ENCODE measurements at regions not wholly inside any gene's neighbourhood (a gene's known extent, or its start where the extent isn't known, plus 50 kb on each side); places are given as distances from the start of the nearest gene placed in this dataset.

DNA sequence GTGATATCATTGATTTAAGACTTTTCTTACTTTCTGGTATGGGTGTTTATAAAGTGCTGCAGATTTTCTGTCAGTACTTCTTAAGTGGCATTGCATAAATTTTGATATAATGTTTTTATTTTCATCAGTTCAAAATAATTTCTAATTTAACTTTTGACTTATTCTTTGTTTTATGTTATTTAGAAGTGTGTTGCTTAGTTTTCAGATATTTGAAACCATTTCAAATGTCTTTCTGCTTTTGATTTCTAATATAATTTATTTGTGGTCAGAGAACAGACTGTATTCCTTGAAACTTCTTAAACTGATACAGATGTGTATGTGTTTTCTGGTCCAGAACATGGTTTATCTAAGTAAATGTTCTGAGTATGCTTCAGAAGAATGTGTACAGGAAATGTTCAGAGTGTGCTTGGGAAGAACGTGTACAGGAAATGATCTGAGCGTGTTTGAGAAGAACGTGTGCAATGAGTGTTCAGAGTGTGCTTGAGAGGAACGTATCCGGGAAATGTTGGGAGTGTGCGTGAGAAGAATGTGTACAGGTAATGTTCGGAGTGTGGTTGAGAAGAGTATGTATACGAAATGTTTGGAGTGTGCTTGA, 265.7 kb upstream of the HS6ST1 start (continued):
- TF ChIP-seq NFE2L1 (CRISPR knock-in tag; IDR thresholded peaks at IDR 0.05; ENCODE audit: borderline replicate concordance) (no peak), SAFB2 (CRISPR knock-in tag; IDR thresholded peaks at IDR 0.05; ENCODE audit: borderline replicate concordance, low read depth) (no peak), ZNF674 (CRISPR knock-in tag; IDR thresholded peaks at IDR 0.05; ENCODE audit: low read depth) (no peak), MBD4 (IDR thresholded peaks at IDR 0.05; ENCODE audit: borderline replicate concordance, low read length) (no peak), TAF15 (IDR thresholded peaks at IDR 0.05; ENCODE audit: low read depth, low read length, poor library complexity, severe bottlenecking) (no peak), ZFP1 (CRISPR knock-in tag; IDR thresholded peaks at IDR 0.05) (no peak), ZBTB34 (CRISPR knock-in tag; IDR thresholded peaks at IDR 0.05) (no peak), ZNF747 (CRISPR knock-in tag; IDR thresholded peaks at IDR 0.05; ENCODE audit: borderline replicate concordance) (no peak), SIX4 (CRISPR knock-in tag; IDR thresholded peaks at IDR 0.05) (no peak), ZNF224 (CRISPR knock-in tag; IDR thresholded peaks at IDR 0.05) (no peak)

- TF ChIP-seq, protein P1, sequence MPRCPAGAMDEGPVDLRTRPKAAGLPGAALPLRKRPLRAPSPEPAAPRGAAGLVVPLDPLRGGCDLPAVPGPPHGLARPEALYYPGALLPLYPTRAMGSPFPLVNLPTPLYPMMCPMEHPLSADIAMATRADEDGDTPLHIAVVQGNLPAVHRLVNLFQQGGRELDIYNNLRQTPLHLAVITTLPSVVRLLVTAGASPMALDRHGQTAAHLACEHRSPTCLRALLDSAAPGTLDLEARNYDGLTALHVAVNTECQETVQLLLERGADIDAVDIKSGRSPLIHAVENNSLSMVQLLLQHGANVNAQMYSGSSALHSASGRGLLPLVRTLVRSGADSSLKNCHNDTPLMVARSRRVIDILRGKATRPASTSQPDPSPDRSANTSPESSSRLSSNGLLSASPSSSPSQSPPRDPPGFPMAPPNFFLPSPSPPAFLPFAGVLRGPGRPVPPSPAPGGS (CRISPR knock-in tag; IDR thresholded peaks at IDR 0.05) = no peak
- TF ChIP-seq KLF15 (CRISPR knock-in tag; IDR thresholded peaks at IDR 0.05; ENCODE audit: borderline replicate concordance) = no peak
- TF ChIP-seq ZNF629 (CRISPR knock-in tag; conservative IDR thresholded peaks at IDR 0.05) = no peak
- no peak for TF ChIP-seq ZNF546 (CRISPR knock-in tag; conservative IDR thresholded peaks at IDR 0.05)
- TF ChIP-seq ELF4 (CRISPR knock-in tag; IDR thresholded peaks at IDR 0.05; ENCODE audit: borderline replicate concordance) = no peak
- TF ChIP-seq ZNF652 (CRISPR knock-in tag; IDR thresholded peaks at IDR 0.05; ENCODE audit: borderline replicate concordance, low read depth) = no peak
- Histone ChIP-seq H3K9ac (ENCODE audit: insufficient read depth, low read depth, low read length) (no peak overlapping the region), H3K4me2 (ENCODE audit: low read depth, low read length) (no peak overlapping the region), H3K27me3 (ENCODE audit: control insufficient read depth in 1 of 2, insufficient read depth in 2 of 2, low read length in 2 of 2) (peaks cover 2 to 8% of the 10 kb centered on the region in 2 experiments; a peak in 1 of 5 replicates), H3K4me1 (ENCODE audit: insufficient read depth, low read length) (no peaks in the 10 kb centered on the region), H3K27ac (ENCODE audit: extremely low read length, insufficient read depth, low read length) (no peak overlapping the region), H3K4me3 (replicated peaks in 1 of 3; ENCODE audit: insufficient read depth in 1 of 3, low read depth in 2 of 3, low read length in 3 of 3) (no peak overlapping the region), H3K9me3 (ENCODE audit: low read length) (no peaks in the 10 kb centered on the region), H3K79me2 (ENCODE audit: insufficient read depth, low read length) (no peaks in the 10 kb centered on the region), H3K36me3 (replicated peaks in 1 of 2; ENCODE audit: control insufficient read depth in 1 of 2, insufficient read depth in 2 of 2, low read length in 2 of 2) (no peaks in the 10 kb centered on the region), H4K20me1 (ENCODE audit: insufficient read depth, low read length) (no peaks in the 10 kb centered on the region; the same call in 1 of the 2 replicates), H2AFZ (ENCODE audit: low read length) (no peak overlapping the region)
- FAIRE-seq = no peak
- no peak for ATAC-seq
- in situ Hi-C loops (cut with HindIII; ENCODE audit: extremely low pct_ligation_motif_present, low pct_unique_long_range_greater_than_20kb) (no loop called here), intact Hi-C loops (cut with micrococcal nuclease; ENCODE audit: unreplicated experiment) (no loop called here)
- POLR2A ChIA-PET = no interaction called here
- 43% methylated on average over 3 of the region's 3 CpGs for WGBS (ENCODE audit: low lambda C conversion rate)
- no peak for DNase-seq (ENCODE audit: low spot score)
- no TSS peak for BruUV-seq (replicated peaks)
- CTCF ChIA-PET (ENCODE audit: low intra/inter-chr PET ratio, low total read pairs) = no interaction called here
Measured at GRCh38 chr2:128585706-128586105, 267.0 kb upstream of the HS6ST1 start.
